Right forelimb (tissue), 1 donor: ENCODE measurements at regions not wholly inside any gene's neighbourhood (a gene's known extent, or its start where the extent isn't known, plus 50 kb on each side); places are given as distances from the start of the nearest gene placed in this dataset.
"Not testable (repeated sequence)": the region's sequence is repeated elsewhere in the genome, so short reads cannot be mapped to it uniquely, and the experiment has no call there.

Experiments
- DNase-seq: peaks from one replicate; pipeline ENCODE4 v3.0.0-alpha.2; 2018

DNA sequence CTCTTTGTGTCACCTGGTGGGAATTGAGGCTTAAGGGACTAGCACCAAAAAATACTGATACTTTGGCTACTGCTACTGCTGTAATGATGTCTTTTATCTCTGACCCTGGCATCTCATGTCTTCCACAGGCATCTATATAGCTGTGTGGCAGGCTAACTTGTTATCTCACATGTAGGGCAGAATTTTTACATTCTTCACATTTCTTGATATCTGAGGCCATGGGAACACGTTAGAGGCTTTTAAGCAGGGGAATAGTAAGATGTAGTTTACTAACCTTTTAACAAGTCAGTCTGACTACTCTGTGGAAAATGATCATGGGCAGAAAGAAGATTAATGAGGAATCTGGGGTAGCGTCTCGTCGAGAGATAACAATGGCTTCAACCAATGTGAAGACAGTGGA is 498.4 kb downstream of the PCNX1 start:
- no peak for DNase-seq

DNA sequence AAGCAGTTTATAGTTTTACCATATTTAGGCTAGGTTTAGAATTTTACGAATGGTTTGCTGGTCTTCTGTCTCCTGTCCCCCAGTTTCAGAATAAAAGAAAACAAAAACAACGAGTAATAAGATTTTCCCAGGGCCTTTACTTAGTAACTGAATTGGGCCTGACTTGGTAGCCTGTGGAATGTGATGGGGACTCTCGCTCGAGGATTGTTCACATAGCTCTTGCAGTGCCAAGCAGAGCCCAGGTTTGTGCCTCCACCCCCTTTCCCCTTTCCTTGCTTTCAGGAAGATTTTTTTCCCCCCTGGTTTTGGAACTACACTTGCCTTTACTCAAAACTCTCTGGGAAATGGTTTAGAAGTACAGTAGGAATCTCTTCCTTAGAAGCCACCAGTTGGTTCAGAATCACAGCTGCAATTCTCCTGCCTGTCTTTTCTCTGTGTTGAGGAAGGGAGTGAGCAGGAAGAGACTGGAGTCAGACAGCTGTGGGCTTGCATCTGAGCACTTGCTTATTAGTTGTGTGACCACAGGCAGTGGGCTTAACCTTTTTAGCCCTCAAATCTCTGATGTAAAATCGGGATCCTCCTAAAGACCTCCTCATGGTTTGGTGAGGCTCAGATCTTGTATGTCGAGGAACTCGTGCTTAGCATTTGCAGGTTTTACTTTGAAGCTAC is 501.2 kb downstream of the PCNX1 start:
- no peak for DNase-seq

GRCh38 chr14:71410578-71411284 is 503.5 kb downstream of the PCNX1 start:
- DNase-seq: no peak

GRCh38 chr14:71411285-71411595 is 504.0 kb downstream of the PCNX1 start:
- DNase-seq: no peak

GRCh38 chr14:71411738-71412137 is 504.5 kb downstream of the PCNX1 start:
- DNase-seq: no peak

- DNase-seq: no peak
Measured at GRCh38 chr14:71414631-71415403, 507.6 kb downstream of the PCNX1 start.

- no peak for DNase-seq
Measured at GRCh38 chr14:71415404-71415690, 508.1 kb downstream of the PCNX1 start.

DNA sequence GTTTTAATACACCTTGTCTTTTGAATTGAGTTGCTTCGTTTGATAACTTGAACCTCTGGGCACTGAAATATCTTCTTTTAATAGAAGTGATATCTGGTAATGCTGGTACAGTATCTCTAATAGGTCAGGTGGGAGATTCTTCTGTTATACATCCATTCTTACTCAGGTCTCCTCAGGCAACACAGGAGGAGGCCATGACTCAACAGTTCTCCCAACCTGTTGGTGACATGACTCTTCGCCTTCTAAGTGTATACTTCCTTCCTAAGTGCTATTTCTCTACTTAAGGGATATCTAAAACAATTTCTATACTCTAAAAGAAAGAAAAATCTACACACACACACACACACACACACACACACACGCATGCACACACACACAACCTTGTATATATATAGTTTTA is 509.1 kb downstream of the PCNX1 start:
- no peak for DNase-seq

DNA sequence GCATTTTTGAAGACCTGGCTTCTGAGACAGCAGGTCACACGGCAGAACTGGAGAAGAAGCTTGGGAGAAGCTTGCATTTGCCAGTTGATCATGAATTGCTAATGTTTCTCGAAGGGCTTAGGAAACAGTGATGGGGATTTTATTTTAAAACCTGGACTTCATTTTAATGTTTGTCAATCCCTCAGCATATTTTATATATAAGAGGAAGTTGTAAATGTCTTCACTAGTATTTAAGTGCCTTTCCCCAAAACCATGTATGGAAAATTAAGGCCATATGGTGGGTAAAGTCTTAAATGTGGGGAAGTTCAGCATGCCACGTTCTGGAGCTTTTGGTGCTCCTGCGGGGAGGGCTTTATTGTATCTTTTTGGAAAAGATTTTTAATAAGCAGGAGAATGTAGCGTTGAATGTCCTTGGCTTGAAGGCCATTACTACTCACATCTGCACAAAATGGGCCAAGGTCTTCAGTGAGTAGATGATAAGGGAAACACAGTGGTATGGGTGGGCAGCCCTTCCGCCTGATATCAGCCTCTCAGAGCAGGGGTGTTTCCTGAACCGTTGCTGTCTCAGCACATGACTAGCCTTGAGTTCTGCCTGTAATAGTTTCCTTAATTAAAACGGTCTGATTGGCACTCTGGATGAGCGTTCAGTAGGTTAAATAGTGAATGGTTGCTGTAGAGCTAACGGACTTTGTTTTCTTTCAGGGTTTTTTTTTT is 511.4 kb downstream of the PCNX1 start:
- DNase-seq: no peak

GRCh38 chr14:71423481-71423880 is 508.7 kb upstream of the RGS6 start:
- no peak for DNase-seq

- no peak for DNase-seq
Measured at GRCh38 chr14:71424941-71425340, 507.3 kb upstream of the RGS6 start.

GRCh38 chr14:71426001-71426400 is 506.2 kb upstream of the RGS6 start:
- DNase-seq: no peak

DNA sequence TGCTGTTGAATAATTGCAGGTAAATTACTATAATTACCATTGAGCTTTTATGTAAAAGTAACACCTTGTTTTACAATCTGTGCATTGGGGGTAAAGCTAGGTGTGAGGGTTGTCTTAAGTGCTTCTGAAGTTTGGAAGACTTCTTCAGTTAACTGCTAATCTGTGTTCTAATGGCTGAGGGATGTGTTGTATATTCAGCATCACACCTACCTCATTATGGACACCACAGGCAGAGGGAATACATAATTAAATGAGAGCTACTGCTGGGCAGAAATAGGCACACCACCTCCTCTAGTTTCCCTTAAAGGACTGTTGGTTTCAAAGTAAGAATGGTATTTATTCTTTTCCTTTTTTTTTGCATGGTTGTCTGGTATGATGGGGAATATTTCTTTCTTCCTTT is 502.3 kb upstream of the RGS6 start:
- no peak for DNase-seq

- DNase-seq: no peak
Measured at GRCh38 chr14:71430321-71430677, 501.9 kb upstream of the RGS6 start.

DNA sequence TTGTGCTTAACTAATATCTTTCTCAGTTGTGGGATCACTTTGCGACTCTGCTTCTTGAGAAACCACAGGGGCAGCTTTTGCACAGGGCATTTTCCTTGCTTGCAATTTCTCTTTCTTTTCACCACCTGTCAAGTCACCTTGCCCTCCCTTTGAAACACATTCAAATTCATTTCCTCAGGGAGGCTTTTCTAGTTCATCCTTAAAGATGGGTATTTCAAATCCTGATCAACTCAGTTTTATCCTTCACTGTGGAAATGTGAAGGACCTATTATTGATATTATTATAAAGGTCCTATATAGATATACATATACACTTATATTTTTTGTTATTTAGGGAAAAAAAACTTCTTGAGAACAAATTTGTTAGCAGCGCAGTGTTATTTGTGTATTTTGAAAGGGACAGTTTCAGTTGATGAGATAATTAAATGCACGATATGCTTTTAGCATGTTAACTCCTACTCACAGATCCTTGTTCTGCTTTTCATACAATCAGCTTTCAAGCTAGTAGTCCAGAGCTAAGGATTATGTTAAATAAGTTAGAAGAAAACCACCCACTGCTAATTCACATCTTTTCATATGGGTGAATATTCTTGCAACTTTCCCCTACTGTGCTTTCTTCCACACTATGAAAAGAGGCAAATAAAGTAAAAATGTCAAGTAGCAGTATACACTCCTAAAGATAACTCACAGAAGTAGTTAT is 501.4 kb upstream of the RGS6 start:
- DNase-seq: no peak

DNA sequence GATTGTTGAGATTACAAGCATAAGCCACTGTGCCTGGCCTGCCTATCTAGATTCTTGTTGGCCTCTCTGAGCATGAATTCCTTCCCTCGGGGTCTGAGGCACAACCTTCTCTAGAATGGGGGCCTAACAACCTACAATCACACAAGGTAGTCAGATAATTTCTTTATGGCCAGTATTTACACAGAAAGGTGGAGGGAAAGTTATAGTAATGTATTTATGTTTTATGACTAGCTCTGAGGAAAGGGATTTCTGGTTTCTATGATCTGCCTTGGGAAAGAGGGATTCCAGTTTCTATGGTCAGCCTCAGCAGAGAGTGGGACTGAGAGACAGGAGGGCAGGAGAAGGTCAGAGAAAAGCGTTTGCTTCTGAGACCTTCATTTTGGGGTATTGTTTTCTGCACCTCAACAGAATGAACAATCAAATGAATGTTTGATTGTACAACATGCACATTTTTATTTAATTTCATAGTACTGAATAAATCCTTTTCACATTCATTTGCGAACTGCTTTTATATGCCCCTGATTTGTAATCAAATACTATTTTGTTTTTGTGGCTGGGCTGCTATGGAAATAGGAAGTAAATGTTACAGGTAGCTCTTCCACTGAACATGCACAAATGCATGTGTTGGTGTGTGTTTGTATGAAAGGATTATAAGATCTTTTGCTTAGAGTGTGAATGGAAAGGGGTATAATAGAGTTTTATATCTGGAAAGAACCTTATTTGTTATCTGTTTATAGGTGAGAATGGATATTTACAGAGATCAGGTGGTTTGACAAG is 499.7 kb upstream of the RGS6 start:
- DNase-seq: no peak

GRCh38 chr14:71433303-71433702 is 498.9 kb upstream of the RGS6 start:
- DNase-seq: no peak

DNA sequence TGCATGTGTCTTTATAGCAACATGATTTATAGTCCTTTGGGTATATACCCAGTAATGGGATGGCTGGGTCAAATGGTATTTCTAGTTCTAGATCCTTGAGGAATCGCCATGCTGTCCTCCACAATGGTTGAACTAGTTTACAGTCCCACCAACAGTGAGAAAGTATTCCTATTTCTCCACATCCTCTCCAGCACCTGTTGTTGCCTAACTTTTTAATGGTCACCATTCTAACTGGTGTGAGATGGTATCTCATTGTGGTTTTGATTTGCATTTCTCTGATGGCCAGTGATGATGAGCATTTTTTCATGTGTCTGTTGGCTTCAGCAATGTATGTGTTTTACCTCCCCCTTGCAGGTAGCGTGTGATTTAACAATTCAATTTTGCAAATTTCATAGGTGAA is 496.6 kb upstream of the RGS6 start:
- not testable (repeated sequence) for DNase-seq

DNA sequence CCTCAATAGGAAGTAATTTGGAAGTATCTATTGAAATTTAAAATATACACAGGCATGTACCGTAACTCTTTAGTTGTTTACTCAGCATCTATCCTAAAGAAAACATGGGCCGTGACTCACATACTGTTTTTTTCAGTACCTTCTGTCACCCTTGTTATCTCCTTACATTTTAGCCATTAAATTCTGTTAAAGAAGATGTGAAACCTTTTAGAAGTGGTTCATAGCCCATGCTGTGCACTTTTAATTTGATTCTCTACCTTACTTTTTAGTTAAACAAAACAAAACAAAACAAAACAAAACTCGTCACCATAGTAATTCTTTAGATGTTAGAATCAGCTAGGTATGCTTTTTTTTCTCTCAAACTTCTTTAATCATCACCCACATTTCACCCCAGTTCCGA is 494.4 kb upstream of the RGS6 start:
- DNase-seq: no peak

GRCh38 chr14:71438684-71439083 is 493.5 kb upstream of the RGS6 start:
- DNase-seq: no peak

DNA sequence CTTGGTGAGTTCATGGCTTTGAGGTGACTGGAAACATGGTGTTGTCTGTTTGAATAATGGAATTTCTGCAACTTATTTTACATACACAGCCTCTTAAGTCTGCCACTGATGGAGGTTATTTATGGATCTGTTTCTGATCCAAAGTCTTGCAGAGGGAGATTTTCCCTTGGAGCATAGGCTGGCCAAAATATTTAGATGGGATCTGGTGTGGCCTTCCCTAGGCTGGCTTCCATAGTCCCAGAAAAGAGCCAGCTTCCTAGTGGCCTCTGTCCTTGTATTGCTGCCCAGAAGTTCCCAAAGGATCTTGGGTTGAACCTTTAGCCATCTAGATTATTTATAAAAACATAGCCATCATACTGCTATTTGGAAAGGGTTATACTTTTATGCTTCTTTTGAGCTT is 491.1 kb upstream of the RGS6 start:
- no peak for DNase-seq

GRCh38 chr14:71444030-71444822 is 488.0 kb upstream of the RGS6 start:
- no peak for DNase-seq
